HL-60 (cell line): ENCODE measurements at regions not wholly inside any gene's neighbourhood (a gene's known extent, or its start where the extent isn't known, plus 50 kb on each side); places are given as distances from the start of the nearest gene placed in this dataset.

Source experiments
- DNase-seq, 2 experiments: peaks; one replicate each; pipeline ENCODE4 v3.0.0-alpha.2; 2010 to 2020; ENCODE audit warnings: low read depth in 1 of 2, low spot score in 1 of 2
- H3K27ac ChIP-seq: fragments of 250-450 bp; sonication (Bioruptor Pico); replicated peaks from 2 replicates; pipeline ENCODE4 v1.5.1; 2020; ENCODE audit warnings: mild to moderate bottlenecking, moderate library complexity
- H3K27me3 ChIP-seq: fragments of 250-450 bp; sonication (Bioruptor Pico); 2 replicates; pipeline ENCODE4 v1.5.1; 2021; ENCODE audit warnings: mild to moderate bottlenecking, moderate library complexity; ENCODE audit not compliant: insufficient read depth, poor library complexity, severe bottlenecking
- H3K4me3 ChIP-seq: replicated peaks from 2 replicates; pipeline ENCODE4 v1.5.1; 2011; ENCODE audit warnings: mild to moderate bottlenecking, control low read depth, low read length; ENCODE audit not compliant: insufficient read depth
- CTCF ChIP-seq: IDR thresholded peaks from one replicate; pipeline ENCODE4 v1.5.1; 2011; ENCODE audit warnings: low read length, control low read depth, inconsistent platforms; ENCODE audit not compliant: insufficient read depth
- GABPA ChIP-seq: IDR thresholded peaks from 2 replicates; pipeline ENCODE4 v1.6.1; 2012; ENCODE audit warnings: low read depth
- POLR2AphosphoS5 ChIP-seq: IDR thresholded peaks from 2 replicates; pipeline ENCODE4 v1.6.1; 2012; ENCODE audit warnings: low read depth
- REST ChIP-seq: IDR thresholded peaks from 2 replicates; pipeline ENCODE4 v1.6.1; 2012; ENCODE audit warnings: low read depth; ENCODE audit not compliant: insufficient replicate concordance
- SPI1 ChIP-seq: IDR thresholded peaks from 2 replicates; pipeline ENCODE4 v1.6.1; 2012; ENCODE audit warnings: low read depth, mild to moderate bottlenecking, borderline replicate concordance

DNA sequence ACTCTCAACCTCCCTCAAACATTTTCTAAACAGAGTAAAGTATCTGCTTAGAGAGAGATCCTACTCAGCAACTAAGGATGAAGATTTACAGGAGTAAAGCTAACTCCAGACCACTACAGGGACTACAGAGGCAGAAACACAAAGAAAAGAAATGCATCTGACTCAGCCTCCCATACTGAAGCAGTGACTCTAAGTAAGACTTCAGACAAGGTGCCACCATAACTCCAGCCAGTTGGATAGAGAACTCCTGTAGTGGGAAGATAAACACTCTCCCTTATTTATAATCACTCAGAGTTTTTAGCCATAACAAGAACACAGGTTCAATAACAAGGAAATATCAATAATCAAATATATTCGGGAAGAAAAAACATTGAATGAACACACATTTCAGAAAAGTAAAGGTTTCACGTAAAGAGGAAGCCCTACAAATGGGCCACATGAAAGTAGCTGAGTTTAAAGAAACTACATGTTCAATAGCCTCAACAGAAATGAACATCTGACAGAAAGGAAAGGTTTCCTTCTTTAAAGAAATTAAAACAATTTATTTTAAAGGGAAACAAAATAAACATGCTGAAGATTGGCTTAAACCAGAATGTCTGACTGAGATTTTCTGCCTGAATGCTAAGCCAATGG lies 519.9 kb downstream of the KCNJ3 start:
- no peak for DNase-seq
- Histone ChIP-seq H3K27me3 (no peaks in the 10 kb centered on the region), H3K27ac (no peak overlapping the region), H3K4me3 (no peak overlapping the region)
- no peak for TF ChIP-seq CTCF

GRCh38 chr2:155215037-155215707 lies 516.7 kb downstream of the KCNJ3 start:
- Histone ChIP-seq H3K4me3 (no peak overlapping the region), H3K27me3 (no peaks in the 10 kb centered on the region), H3K27ac (no peak overlapping the region)
- no peak for DNase-seq
- no peak for TF ChIP-seq GABPA
- no peak for TF ChIP-seq REST
- no peak for TF ChIP-seq POLR2AphosphoS5
- TF ChIP-seq CTCF = no peak
- TF ChIP-seq SPI1 = no peak

GRCh38 chr2:155209696-155210450 lies 511.4 kb downstream of the KCNJ3 start:
- no peak for DNase-seq
- TF ChIP-seq GABPA (no peak), POLR2AphosphoS5 (no peak), REST (no peak), CTCF (no peak), SPI1 (no peak)
- Histone ChIP-seq H3K4me3 (no peak overlapping the region), H3K27ac (no peak overlapping the region), H3K27me3 (no peaks in the 10 kb centered on the region)
